Body of pancreas (tissue), 4 donors: ENCODE measurements at regions not wholly inside any gene's neighbourhood (a gene's known extent, or its start where the extent isn't known, plus 50 kb on each side); places are given as distances from the start of the nearest gene placed in this dataset.
"Not testable (repeated sequence)": the region's sequence is repeated elsewhere in the genome, so short reads cannot be mapped to it uniquely, and the experiment has no call there.

Experiments used
- ATAC-seq: fragments of 150-250 bp; one replicate; pipeline ENCODE4 v1.9.1; 2016
- DNase-seq, 4 donors: peaks; one replicate each; pipeline ENCODE4 v3.0.0-alpha.2; 2019
- H3K27ac ChIP-seq, 4 donors: fragments of 200-600 bp; sonication (generic); 1 replicate in 3 of 4; 2 replicates in 1 of 4; pipeline versions ENCODE4 v1.5.1 to v1.6.1; 2016 to 2019; ENCODE audit warnings: mild to moderate bottlenecking in 1 of 4, mixed read lengths in 1 of 4, moderate library complexity in 1 of 4
- H3K27me3 ChIP-seq, 2 donors: fragments of 200-600 bp; sonication (generic); one replicate each; pipeline ENCODE4 v1.6.0; 2016; ENCODE audit warnings: mild to moderate bottlenecking in 1 of 2
- H3K36me3 ChIP-seq, 2 donors: fragments of 200-600 bp; sonication (generic); replicated peaks in 1 of 2; 2 replicates each; pipeline ENCODE4 v1.5.1; 2016; ENCODE audit warnings: low read depth in 2 of 2; ENCODE audit not compliant: insufficient read depth in 1 of 2
- H3K4me1 ChIP-seq: fragments of 200-600 bp; sonication (generic); one replicate; pipeline ENCODE4 v1.6.0; 2016
- H3K4me3 ChIP-seq, 2 donors: fragments of 200-600 bp; sonication (generic); 1 replicate in 1 of 2; 2 replicates in 1 of 2; pipeline ENCODE4 v1.5.1; 2016 to 2019
- H3K9me3 ChIP-seq, 3 donors: fragments of 200-600 bp; sonication (generic); 1 replicate in 2 of 3; 2 replicates in 1 of 3; pipeline ENCODE4 v1.5.1; 2016
- POLR2A ChIP-seq, 3 donors: fragments of 450-650 bp; IDR thresholded peaks; one replicate each; pipeline ENCODE4 v1.6.1; 2016; ENCODE audit warnings: antibody characterized with exemption in 3 of 3, mild to moderate bottlenecking in 2 of 3
- WGBS, 2 donors: methylation state at CpG; one replicate each; pipeline ENCODE4 v1.1.5; 2017; 5-methylcytosine and 5-hydroxymethylcytosine counted together
- intact Hi-C: fragments of 100-400 bp; cut with DNase I; formaldehyde crosslinking; loops from one replicate; pipeline ENCODE4 v1.15.1; 2023
- TF ChIP-seq, protein P1 (sequence below), 7 experiments: fragments of 450-650 bp in 4 of 7; fragments of 200-600 bp in 3 of 7; sonication (generic) in 3 of 7; IDR thresholded peaks; one replicate each; pipeline ENCODE4 v1.5.1; 2016 to 2019; ENCODE audit warnings: antibody characterized with exemption in 7 of 7

GRCh38 chr2:155982135-155982534 is 350.4 kb downstream of the NR4A2 start:
- ATAC-seq (no peak), DNase-seq (no peak)
- WGBS, 2 donors, result 43 to 50% methylated on average over 1 of the region's 1 CpG
- intact Hi-C loops, result no loop called here
- no peak for TF ChIP-seq POLR2A (IDR thresholded peaks at IDR 0.05)
- TF ChIP-seq, protein P1, sequence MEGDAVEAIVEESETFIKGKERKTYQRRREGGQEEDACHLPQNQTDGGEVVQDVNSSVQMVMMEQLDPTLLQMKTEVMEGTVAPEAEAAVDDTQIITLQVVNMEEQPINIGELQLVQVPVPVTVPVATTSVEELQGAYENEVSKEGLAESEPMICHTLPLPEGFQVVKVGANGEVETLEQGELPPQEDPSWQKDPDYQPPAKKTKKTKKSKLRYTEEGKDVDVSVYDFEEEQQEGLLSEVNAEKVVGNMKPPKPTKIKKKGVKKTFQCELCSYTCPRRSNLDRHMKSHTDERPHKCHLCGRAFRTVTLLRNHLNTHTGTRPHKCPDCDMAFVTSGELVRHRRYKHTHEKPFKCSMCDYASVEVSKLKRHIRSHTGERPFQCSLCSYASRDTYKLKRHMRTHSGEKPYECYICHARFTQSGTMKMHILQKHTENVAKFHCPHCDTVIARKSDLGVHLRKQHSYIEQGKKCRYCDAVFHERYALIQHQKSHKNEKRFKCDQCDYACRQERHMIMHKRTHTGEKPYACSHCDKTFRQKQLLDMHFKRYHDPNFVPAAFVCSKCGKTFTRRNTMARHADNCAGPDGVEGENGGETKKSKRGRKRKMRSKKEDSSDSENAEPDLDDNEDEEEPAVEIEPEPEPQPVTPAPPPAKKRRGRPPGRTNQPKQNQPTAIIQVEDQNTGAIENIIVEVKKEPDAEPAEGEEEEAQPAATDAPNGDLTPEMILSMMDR (IDR thresholded peaks at IDR 0.05), result no peak
- Histone ChIP-seq H3K4me1 (no peaks in the 10 kb centered on the region), H3K4me3 (no peak overlapping the region), H3K27me3 (no peaks in the 10 kb centered on the region), H3K27ac (no peak overlapping the region), H3K36me3 (no peaks in the 10 kb centered on the region), H3K9me3 (no peaks in the 10 kb centered on the region)

DNA sequence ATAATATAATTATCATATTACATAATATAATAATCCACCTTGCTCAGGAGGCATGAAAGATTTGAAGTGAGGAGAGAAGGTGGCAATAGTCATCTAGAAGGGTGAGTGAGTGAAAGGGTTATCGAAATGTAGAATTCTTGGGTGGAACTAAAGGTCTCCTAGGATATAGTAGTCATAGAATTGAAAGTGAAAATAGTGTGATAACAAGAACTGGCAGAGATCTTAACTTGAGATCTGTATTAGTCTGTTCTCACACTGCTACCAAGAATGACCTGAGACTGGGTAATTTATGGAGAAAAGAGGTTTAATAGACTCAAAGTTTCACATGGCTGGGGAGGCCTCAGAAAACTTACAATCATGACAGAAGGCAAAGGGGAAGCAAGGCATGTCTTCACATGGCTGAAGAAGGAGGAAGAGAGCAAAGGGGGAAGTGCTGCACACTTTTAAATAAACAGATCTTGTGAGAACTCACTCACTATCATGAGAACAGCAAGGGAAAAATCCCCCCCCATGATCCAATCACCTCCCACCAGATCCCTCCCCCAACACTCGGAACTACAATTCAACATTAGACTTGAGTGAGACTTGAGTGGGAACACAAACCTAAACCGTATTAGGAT is 351.5 kb downstream of the NR4A2 start:
- no peak for ATAC-seq
- 66 to 83% methylated on average over 3 of the region's 3 CpGs for WGBS, 2 donors
- DNase-seq, result no peak
- Histone ChIP-seq H3K9me3 (no peaks in the 10 kb centered on the region), H3K27ac (no peak overlapping the region), H3K27me3 (no peaks in the 10 kb centered on the region), H3K4me3 (no peak overlapping the region), H3K4me1 (no peaks in the 10 kb centered on the region), H3K36me3 (no peaks in the 10 kb centered on the region)
- intact Hi-C loops, result no loop called here
- no peak for TF ChIP-seq POLR2A (IDR thresholded peaks at IDR 0.05)
- TF ChIP-seq, protein P1 (IDR thresholded peaks at IDR 0.05), result no peak

DNA sequence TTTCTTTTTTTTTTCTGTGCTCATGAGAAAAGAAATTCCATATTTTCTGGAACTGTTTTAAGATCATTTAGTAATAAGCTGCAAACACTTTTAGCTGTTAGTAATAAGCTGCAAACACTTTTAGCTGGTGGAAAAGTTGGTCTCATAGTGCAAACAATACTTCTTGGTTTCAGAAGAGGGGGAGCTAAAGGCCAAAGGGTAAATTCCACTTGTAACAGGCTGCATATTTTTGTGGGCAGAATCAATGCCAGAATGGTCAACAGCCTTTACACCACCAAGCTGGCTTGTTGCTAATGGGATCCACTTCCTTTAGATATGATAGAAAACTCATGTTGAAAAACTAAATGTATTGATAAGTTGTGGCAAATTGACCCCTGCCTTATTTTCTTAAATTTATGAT is 356.8 kb downstream of the NR4A2 start:
- Histone ChIP-seq H3K36me3 (no peaks in the 10 kb centered on the region), H3K4me3 (no peak overlapping the region), H3K27ac (no peak overlapping the region), H3K4me1 (no peaks in the 10 kb centered on the region), H3K9me3 (no peaks in the 10 kb centered on the region), H3K27me3 (no peaks in the 10 kb centered on the region)
- DNase-seq (no peak), ATAC-seq (no peak)
- intact Hi-C loops, result no loop called here
- TF ChIP-seq, protein P1 (IDR thresholded peaks at IDR 0.05), result no peak
- no peak for TF ChIP-seq POLR2A (IDR thresholded peaks at IDR 0.05)

DNA sequence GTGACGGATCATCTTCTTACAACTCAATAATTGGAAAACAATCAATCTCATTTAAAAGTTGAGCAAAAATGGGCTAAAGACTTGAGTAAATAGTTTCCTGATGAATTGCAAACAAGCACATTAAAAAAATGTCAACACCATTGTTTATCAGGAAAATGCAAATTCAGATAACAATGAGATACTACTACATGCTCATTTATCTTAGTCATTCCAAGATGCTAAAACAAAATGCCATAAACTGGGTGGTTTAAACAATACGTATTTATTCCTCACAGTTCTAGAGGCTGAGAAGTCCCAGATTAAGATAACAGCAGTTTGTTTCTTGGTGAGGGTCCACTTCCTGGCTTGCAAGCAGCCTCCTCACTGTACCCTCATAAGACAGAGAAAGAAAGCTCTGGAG is 359.6 kb downstream of the NR4A2 start:
- Histone ChIP-seq H3K27me3 (no peaks in the 10 kb centered on the region), H3K27ac (no peak overlapping the region), H3K4me1 (no peaks in the 10 kb centered on the region), H3K36me3 (no peaks in the 10 kb centered on the region), H3K4me3 (no peak overlapping the region), H3K9me3 (no peaks in the 10 kb centered on the region)
- ATAC-seq (no peak), DNase-seq (no peak)
- intact Hi-C loops, result no loop called here
- TF ChIP-seq, protein P1 (IDR thresholded peaks at IDR 0.05), result no peak
- TF ChIP-seq POLR2A (IDR thresholded peaks at IDR 0.05), result no peak
- WGBS, 2 donors, result 54 to 63% methylated on average over 2 of the region's 2 CpGs

DNA sequence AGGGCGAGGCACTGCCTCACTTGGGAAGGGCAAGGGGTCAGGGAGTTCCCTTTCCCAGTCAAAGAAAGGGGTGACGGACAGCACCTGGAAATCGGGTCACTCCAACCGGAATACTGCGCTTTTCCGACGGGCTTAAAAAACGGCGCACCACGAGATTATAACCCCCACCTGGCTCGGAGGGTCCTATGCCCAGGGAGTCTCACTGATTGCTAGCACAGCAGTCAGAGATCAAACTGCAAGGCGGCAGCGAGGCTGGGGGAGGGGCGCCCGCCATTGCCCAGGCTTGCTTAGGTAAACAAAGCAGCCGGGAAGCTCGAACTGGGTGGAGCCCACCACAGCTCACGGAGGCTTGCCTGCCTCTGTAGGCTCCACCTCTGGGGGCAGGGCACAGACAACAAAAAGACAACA is 366.5 kb downstream of the NR4A2 start:
- ATAC-seq, result not testable (repeated sequence)

More for the DNA sequence above, 366.5 kb downstream of the NR4A2 start:
- H3K27ac ChIP-seq, intact Hi-C loops, H3K27me3 ChIP-seq, H3K36me3 ChIP-seq, H3K4me3 ChIP-seq, DNase-seq, H3K9me3 ChIP-seq, H3K4me1 ChIP-seq: not testable (repeated sequence)
- 62 to 89% methylated on average over 11 to 17 of the region's 18 CpGs for WGBS, 2 donors
